Activated CD4-positive, alpha-beta T cell treated with anti-CD3 and anti-CD28 coated beads for 48 hours (primary cell): ENCODE measurements at regions not wholly inside any gene's neighbourhood (a gene's known extent, or its start where the extent isn't known, plus 50 kb on each side); places are given as distances from the start of the nearest gene placed in this dataset.
"Not testable (repeated sequence)": the region's sequence is repeated elsewhere in the genome, so short reads cannot be mapped to it uniquely, and the experiment has no call there.

ENCODE experiments used
- DNase-seq: peaks from one replicate; pipeline ENCODE4 v3.0.0-alpha.2; 2020

DNA sequence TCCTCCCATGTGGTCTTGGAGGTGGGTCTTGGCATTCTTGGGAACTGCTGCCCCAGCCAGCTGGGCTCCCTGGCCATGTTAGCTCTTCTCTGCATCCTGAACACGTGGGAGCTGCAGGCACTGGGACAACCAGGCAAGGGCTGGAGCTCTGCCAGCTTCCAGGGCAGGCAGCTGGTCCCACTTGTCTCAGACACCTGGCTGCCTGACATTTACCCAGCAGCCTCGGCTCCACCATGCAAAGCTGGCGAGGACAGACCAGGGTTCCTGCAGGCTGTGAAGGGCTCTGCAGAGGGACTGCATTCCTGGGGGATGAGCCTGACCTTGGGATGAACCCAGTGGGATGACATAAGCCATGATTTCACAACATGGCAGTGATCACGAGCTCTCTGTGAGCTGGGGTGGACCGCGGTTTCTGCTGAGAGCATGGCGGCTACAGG, 99.0 kb upstream of the TSHZ3 start:
- no peak for DNase-seq

DNA sequence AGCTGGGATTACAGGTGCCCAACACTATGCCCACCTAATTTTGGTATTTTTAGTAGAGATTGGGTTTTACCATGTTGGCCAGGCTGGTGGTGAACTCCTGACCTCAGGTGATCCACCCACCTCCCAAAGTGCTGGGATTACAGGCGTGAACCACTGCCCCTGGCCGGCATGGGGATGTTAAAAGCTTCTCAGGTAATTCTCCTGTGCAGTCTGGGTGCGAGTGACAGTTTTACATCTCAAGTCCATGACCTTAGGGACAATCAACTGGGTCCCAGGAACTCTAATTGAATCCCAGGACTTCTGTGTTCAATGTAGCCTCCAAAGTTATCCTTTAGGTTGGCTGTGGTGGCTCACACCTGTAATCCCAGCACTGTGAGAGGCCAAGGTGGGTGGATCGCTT, 100.1 kb upstream of the TSHZ3 start:
- no peak for DNase-seq

DNA sequence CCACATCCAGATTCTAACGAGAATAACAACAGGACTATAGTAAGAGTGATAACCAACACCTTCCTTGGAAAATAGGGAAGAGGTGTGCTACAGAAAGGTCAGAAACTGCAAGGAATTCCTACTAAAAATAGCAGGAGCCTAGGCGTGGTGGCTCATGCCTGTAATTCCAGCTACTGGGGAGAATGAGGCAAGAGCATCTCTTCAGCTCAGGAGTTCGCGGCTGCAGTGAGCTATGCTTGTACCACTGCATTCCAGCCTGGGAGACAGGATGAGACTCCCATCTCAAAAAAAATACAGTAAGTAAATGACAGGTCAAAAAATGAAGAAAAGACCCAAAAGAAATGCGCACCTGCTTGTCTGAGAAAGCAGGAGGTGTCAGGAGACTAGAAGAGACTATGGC, 101.5 kb upstream of the TSHZ3 start:
- no peak for DNase-seq

DNA sequence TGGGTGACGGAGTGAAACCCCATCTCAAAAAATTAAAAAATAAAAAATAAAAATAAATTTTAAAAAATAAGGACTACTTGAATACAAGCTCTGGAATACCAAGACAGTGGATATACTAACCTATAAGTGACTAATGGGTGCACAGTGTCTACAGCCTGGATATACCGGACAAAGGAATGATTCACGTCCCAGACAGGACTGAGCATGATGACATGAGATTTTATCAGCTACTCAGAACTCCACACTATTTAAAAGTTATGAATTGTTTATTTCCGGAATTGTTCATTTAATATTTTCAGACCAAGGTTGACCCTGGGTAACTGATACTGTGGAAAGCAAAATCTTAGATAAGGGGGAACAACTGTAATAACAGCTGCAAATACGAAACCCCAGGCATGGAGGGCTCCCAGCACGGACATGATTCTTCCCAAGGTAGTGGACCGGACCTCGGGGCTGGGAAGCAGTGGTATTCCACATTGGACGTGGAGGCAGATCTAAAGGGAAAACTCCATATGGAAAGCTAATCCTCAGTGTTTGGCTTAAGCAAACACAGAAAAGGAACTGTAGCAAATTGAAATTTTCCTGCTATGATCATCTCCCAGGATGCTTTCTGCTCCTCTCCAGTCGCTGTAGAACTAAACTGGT, 102.6 kb upstream of the TSHZ3 start:
- DNase-seq: no peak

DNA sequence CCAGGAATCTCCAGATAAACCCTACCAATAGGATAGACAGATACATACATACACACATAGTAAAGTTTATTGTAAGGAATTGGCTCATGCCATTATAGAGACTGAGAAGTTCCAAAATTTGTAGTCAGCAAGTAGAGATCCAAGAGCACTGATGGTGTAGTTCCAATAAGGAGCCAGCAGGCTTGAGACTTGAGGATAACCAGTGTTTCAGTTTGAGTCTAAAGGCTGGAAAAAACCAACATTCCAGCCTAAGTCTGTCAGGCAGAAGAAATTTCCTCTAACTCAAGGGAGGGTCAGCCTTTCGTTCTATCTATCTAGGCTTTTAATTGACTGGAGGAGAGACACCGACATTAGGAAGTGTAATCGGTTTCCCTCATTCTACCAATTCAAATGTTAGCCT, 110.2 kb upstream of the TSHZ3 start:
- DNase-seq: no peak

DNA sequence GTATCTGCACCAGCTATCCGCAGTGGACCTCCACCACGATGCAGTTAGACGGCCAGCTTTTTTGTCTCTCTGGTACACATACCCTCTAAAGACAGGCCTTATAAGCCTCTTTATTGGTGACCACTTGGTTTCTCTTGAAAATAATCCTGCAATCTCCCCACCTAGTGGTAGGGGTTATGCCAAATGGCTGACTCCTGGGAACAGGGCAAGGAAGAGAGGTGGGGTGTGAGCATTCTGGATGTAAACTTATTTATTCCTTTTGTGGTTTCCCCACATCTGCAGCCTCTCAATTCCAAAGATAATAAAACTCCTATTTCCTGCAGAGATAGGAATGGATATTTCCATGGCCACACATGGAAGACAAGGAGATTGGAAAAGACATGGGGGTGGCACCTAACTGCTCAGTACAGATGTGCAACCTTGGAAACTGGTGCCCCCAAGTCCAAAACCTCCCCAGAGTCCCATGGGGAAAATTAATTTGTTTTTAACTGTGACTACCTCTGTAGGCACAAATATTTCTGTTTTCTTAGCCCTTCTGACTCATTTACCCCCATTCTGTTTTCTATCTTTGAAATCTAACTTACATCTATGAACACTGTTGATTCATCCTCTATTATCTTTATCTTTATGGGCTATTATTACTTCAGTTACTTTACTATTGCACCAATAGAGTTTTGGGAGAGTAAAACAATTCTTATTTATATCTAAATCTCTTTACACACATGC, 112.7 kb upstream of the TSHZ3 start:
- DNase-seq: no peak

DNA sequence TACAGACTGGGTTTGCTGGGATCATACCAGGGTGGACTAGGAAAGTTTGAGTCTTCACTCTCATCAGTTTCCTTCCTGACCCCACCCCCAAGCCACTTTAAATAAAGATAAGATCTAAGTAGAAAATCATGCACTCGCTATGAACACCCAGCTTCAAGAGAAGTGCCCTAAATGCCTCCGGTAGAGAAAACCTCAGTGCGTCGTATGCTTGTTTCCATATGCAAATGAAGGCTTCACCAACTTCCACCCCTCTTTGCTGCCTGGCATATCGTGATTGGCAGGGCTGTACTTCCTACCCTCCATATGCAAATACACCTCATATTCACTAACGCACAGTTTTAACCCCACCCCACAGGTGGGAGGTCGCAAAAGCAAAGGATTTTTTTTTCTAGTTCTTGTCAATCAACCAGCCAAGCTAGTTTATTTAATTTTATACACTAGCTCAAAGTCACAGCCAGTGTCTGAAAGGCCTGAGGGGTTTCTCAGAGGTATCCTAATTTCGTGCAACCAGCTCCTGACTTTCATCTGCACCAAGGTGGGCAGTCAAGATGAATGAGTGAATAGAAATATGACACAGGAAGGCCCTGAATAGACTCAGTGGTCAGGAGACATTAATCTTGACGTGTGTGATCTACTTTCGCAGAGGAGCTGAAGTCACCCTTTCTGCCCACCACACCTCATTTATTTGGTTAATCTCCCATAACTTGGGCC, 121.1 kb upstream of the TSHZ3 start:
- no peak for DNase-seq

DNA sequence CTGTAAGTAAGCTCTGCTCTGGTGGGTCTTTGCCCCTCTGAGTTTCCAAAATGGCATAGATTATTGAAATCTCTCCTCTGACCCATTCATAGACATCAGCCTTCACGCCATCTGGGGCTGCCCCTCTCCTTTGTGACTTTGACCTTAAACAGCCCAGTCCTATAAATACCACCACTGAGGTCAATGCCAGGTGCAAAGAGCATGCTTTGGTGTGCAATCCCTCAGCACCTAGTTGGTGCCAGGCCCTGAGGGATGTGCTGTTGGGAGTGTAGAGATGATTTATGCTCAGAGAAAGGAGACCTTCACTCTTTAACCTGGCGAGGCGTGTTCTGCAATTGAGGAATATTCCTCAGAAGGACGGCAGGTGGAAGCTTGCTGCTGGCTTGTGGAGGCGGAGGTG, 121.7 kb upstream of the TSHZ3 start:
- DNase-seq: no peak

DNA sequence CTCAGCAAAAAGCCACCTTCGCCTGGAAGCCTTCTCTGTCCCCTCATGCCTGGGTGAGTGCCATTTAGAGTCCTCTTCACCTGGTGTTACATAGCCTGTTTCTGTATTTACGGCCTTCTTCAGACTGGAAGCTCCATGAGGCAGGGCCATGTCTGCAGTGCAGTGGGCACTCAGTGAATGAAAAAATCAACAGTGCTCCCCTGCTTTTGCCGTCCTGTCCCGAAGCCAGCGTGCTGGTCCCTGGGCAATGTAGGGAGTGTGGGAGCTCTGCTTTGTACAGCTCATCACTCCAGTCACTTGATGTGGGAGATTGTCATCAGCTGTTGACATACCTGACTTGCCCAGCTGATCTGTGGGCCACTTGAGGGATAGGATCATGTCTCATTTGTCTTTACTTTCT, 129.0 kb upstream of the TSHZ3 start:
- no peak for DNase-seq

DNA sequence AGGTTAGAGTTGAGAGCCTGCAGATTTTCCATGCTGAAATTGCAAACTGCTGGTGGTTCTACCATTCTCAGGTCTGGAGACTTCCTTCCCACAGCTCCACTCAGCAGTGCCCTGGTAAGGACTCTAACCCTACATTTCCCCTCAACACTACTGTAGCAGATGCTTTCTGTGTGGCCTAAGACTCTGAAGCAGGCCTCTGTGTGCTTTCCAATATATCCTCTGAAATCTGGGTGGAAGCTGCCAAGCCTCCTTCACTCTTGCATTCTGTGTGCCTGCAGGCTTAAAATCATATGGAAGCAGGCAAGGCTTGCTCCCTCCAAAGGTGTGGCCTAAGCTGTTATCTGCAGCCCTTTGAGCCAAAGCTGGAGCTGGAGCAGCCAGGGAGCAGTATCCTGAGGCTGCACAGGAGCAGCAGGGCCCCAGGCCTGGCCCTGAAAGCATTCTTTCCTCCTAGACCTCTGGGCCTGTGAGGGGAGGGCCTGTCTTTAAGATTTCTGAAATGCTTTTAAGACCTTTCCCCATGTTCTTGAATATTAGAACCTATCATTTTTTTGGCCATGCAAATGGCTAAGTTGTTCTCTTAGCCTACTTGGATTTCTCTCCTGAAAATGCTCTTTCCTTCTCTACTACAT, 134.1 kb upstream of the TSHZ3 start:
- DNase-seq: no peak

DNA sequence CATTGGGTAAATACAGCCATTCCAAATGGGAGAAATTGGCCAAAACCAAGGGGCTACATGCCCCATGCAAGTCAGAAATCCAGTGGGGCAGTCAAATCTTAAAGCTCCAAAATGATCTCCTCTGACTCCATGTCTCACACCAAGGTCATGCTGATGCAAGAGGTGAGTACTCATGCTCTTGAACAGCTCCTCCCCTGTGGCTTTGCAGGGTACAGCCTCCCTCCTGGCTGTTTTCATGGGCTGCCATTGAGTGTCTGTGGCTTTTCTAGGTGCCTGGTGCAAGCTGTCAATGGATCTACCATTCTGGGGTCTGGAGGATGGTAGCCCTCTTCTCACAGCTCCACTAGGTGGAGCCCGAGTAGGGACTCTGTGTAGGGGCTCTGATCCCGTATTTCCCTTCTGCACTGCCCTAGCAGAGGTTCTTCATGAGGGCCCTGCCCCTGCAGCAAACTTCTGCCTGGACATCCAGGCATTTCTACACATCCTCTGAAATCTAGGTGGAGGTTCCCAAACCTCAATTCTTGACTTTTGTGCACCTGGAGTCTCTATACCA, 135.7 kb upstream of the TSHZ3 start:
- not testable (repeated sequence) for DNase-seq

DNA sequence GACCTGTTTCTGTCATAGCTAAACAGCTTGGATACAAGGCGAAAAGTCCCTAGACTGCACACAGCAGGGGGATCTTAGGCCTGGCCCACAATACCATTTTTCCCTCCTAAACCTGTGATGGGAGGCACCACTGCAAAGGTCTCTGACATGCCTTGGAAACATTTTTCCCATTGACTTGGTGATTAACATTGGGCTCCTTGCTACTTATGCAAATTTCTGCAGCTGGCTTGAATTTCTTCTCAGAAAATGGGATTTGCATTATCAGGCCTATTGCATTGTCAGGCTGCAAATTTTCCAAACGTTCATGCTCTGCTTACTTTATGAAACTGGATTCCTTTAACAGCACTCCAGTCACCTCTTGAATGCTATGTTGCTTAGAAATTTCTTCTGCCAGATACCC, 136.2 kb upstream of the TSHZ3 start:
- no peak for DNase-seq

DNA sequence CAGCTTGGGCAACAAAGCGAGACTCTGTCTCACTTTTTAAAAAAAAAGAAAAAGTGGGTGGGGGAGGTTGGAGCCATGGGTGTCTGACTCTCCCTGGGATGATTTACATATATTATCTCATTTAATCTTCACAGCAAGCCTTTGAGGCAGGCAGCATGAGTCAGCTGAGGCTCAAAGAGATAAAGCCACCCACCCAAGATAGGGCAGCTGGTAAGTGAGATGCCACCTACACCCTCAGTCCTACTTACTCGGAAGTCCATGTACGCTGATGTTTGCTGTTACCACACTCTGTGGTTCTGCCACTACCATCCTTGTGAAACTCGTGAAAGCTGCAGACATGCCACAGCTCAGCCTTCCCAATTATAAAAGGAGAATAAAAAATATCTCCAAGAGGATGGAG, 142.0 kb upstream of the TSHZ3 start:
- DNase-seq: no peak

DNA sequence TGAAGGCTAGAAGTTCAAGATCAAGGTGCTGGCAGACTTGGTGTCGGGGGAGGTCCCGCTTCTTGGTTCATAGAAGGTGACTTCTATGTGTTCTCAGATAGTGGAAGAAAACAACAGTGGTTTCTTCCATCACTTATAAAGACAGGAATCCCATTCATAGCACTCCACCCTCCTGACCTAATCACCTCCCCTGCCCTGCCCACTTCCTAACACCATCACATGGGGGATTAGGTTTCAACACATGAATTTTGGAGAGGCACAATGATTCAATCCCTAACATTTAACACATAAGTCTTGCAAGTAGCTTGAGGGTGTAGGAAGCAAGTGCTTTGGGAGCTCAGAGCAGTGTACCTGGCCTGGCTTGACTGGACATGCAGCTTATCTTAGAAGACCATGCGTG, 142.8 kb upstream of the TSHZ3 start:
- no peak for DNase-seq

DNA sequence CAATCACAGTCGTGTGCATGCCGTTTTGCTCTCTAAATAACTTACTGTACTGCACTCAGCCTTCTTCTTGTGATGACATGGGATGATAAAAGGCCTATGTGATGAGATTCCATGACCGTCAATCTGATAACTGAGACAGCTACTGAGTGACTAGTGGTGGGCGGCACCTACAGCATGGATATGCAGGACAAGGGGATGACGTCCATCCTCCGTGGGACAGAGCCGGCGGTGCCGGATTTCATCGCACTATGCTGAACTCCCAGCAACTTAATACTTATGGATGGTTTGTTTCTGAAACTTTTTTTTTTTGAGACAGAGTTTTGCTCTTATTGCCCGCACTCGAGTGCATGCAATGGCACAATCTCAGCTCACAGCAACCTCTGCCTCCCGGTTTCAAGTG, 146.8 kb upstream of the TSHZ3 start:
- DNase-seq: no peak

DNA sequence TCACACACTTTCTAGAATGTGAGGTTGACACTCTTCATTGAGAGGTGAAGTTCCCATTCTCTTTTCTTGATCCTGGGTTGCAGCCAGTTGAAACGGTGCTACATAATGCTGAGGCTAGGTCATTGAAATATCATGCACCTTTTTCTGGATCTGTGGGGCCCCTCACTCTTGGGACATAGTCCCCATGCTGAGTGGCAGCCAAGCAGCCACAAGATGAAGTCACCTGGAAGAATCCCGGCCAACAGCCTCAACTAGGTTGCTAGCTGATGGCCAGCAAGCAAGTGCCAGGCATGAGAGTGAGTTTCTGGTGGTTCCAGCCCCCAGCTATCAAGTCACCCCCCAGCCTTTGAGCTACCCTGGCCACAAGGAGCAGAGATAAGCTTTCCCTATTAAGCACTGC, 148.5 kb upstream of the TSHZ3 start:
- DNase-seq: no peak

DNA sequence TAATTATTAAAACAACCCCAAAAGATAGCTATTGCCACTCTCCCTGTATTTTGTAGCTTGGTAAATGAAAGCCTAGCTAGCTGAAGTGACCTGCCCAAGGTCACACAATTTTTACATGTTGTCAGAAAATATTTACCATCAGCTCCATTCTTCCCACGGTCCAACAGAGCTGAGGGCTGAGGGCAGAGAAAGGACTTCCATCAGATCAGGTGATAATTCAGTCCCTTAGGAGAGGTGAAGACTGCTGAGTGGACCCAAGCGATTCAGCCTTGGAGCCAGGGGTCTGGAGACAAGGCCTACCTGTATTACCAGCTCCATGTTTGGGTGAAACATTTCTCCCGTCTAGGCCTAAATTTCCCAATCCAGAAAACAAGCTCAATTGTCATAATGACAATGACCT, 149.5 kb upstream of the TSHZ3 start:
- no peak for DNase-seq

DNA sequence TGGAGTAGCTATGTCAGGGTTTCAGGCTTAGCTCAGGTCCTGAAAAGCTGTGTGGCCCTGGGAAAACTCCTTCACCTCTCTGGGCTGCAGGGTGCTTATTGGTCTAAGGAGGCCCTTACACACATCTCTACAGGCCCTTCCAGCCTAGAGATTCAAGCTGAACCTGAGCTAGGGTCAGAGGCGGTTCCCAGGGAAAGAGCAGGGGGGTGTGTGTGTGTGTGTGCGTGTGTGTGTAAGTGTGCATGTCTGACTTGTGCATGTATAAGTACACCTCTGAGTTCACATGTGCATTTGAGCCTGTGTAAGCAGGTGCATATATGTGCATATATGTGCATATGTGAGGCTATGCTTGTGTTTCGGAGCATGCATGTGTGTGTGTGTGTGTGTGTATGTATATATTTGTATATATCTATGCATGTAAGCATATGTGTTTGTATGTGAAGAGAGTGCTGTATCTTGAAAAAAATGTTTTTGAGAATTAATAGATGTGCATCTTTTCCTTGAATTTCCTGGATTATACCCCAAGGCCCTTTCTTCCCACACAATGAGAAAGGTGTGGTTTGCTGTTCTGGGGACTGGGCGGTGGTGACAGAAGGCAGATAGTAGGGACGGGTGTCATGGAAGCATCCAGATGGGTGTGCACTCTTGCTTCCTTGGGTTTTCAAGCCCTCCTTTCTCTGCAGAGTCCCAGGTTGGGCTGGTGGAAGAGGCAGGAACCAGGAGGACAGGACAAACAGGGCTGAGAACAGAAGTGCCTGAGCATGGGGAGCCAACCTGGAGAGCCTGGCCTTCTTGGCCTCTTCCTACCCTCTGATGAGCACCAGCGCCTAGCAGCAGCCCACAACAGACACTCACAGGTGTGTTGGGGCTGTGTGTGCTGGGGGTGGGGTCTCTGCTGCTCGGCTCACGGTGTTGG, 150.3 kb upstream of the TSHZ3 start:
- no peak for DNase-seq

DNA sequence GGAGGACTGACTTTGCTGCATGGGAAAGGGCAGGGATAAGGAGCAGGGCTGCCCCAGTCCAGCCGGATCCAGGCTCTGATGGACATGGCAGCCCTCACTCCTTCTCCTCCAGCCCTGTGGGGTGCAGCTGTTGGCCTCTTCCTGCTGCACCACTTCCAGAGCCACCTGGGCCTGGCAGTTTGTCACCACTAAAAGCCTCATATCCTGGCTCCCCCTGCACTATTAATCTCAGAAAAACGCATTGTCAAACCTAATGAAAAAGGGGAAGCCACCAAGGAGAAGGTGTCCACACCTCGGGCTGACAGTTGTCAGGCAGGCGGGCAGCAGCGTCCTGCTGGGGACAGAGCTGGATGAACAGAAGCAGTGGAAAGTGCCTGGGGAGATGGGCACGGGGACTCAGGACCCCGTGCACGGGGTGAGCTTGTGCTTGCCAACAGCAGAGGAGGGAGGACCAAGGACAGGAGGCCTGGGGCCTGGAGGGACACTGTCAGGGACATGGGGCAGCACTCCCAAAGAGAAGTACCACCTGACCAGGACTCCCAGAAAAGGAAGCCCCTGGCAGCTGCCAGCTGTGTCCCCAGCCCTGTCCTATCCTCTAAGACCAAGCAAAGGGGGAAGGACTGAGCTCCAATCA, 151.1 kb upstream of the TSHZ3 start:
- no peak for DNase-seq

DNA sequence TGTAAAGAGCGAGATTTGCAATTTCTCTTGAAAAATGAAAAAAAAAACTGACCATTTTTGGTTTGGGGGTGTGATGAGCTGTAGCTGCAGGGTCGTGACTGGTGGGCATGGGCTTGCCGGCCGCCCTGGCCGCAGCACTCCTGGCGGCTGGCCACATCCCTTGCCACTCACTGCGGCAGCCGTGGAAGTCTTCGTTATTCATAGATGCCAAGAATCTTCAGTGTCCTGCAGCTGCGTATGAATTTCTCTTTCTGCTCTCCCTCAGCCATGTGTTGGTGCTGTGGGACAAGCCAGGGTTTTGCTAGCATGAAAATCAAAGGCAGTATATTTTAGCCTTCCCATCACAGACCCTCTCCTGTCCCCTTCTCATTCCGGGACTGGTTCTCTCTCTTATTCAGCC, 151.7 kb upstream of the TSHZ3 start:
- no peak for DNase-seq

DNA sequence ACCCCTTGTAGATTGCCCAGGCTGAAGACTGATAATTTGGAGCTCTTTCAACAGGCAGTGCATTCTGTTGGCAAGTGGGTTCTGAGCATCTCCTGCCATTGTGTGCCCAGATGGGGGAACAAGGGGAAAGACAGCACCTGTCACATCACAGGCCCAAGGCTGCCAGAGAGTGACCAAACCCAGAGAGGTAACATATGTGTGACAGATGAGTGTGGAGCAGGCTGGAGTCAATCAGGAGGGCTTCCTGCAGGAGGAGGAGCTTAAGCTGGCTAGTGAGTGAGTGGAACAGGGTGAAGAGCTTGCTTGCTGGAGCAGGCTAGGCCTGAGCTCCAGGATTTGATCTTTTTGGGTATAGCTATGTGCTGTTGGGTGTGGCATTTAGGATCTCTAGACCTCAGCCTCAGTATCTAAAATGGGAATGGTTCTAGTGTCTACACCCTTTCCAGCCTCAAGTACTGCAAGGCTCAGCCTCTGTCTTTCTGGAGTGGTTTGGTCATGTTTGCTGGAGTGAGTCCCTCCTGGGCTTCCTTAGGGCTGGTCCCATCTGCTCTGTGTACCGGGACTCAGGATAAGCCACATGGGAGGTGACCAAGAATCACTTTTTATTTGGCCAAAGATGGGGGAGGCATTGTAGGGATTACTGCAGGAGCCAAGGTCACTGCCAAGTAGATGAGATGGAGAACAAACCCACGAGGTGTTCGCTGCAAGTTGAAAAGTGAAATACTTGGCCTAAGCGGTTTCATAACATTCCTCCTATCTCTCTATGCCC, 152.4 kb upstream of the TSHZ3 start:
- DNase-seq: no peak
